ENCODE measurements at regions not wholly inside any gene's neighbourhood (a gene's known extent, or its start where the extent isn't known, plus 50 kb on each side); places are given as distances from the start of the nearest gene placed in this dataset.
"Not testable (repeated sequence)": the region's sequence is repeated elsewhere in the genome, so short reads cannot be mapped to it uniquely, and the experiment has no call there.

DNA sequence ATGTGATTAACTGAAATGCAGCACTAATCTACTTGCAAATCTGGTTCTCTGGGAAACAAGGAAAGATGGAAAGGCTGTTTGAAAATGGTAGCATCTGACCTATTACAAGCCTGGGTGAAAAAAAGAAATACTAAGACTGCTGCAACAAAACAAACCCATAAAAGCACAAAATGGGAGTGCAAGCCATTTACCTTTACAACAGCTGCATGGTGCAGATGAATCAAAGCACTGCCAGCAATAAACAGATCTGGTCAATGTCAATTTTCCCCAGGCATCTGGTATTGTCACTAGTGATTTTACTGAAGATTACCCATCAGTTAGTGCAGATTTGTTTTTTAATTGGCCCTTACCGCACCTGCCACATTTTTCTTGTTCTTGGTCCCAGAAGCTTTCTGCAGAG lies 1341.7 kb downstream of the PLA2G4A start:
- 86 to 97% (median 91%) methylated on average over 1 of the region's 1 CpG for WGBS, 5 donors
- no peaks in the 10 kb centered on the region for H3K9me3 ChIP-seq
- H3K27me3 ChIP-seq (replicated peaks in 1 of 7), result no peaks in the 10 kb centered on the region
- TF ChIP-seq POLR2AphosphoS5 (IDR thresholded peaks at IDR 0.05) (no peak), POLR2A (IDR thresholded peaks at IDR 0.05) (no peak)
- TF ChIP-seq, protein P1, sequence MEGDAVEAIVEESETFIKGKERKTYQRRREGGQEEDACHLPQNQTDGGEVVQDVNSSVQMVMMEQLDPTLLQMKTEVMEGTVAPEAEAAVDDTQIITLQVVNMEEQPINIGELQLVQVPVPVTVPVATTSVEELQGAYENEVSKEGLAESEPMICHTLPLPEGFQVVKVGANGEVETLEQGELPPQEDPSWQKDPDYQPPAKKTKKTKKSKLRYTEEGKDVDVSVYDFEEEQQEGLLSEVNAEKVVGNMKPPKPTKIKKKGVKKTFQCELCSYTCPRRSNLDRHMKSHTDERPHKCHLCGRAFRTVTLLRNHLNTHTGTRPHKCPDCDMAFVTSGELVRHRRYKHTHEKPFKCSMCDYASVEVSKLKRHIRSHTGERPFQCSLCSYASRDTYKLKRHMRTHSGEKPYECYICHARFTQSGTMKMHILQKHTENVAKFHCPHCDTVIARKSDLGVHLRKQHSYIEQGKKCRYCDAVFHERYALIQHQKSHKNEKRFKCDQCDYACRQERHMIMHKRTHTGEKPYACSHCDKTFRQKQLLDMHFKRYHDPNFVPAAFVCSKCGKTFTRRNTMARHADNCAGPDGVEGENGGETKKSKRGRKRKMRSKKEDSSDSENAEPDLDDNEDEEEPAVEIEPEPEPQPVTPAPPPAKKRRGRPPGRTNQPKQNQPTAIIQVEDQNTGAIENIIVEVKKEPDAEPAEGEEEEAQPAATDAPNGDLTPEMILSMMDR (IDR thresholded peaks at IDR 0.05 in 8 of 11, conservative IDR thresholded peaks at IDR 0.05 in 3 of 11), result no peak
- intact Hi-C loops (cut with DNase I; ENCODE audit: low total_unique reads), result no loop called here
- no peak for DNase-seq
- no peak overlapping the region for H3K27ac ChIP-seq
- H3K4me1 ChIP-seq, result no peaks in the 10 kb centered on the region
- no peak overlapping the region for H3K4me3 ChIP-seq
- H3K36me3 ChIP-seq, result no peaks in the 10 kb centered on the region

DNA sequence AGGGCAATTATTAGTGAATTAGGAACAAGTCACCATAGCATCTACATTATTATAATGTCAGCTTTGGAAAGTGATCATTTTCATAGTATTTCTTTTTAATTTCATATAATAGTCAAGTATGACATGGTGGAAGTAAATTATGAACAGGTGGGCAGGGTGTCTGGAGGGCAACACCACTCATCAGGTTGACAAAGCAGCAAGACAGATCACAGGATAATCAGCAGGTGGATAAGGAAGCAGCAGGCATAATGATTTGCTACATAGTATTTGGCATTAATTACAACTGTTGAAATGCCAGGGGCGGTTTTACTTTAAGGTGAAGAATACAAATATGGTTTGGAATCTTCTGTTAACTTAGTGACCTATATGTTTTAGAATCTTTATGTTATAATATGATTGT lies 1342.2 kb downstream of the PLA2G4A start:
- Histone ChIP-seq H3K27me3 (replicated peaks in 1 of 7) (no peaks in the 10 kb centered on the region), H3K36me3 (no peaks in the 10 kb centered on the region), H3K9me3 (no peaks in the 10 kb centered on the region), H3K4me1 (no peaks in the 10 kb centered on the region), H3K27ac (no peak overlapping the region), H3K4me3 (no peak overlapping the region)
- TF ChIP-seq, protein P1 (IDR thresholded peaks at IDR 0.05 in 8 of 11, conservative IDR thresholded peaks at IDR 0.05 in 3 of 11), result no peak
- no peak for TF ChIP-seq POLR2AphosphoS5 (IDR thresholded peaks at IDR 0.05)
- no peak for TF ChIP-seq POLR2A (IDR thresholded peaks at IDR 0.05)
- WGBS, 5 donors, result 71 to 85% (median 76%) methylated on average over 1 of the region's 1 CpG
- no peak for DNase-seq
- intact Hi-C loops (cut with DNase I; ENCODE audit: low total_unique reads), result no loop called here

DNA sequence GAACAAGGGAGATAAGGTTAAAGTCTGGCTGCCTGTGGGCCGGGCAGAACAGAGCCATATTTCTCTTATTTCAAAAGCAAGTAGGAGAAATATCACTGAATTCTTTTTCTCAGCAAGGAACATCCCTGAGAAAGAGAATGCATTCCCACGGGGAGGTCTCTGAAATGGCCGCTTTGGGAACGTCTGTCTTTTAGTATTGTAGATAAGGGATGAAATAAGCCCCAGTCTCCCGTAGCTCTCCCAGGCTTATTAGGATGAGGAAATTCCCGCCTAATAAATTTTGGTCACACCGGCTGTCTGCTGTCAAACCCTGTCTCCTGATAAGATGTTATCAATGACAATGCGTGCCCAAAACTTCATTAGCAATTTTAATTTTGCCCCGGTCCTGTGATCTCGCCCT lies 1353.3 kb downstream of the PLA2G4A start:
- WGBS, 5 donors, result 91 to 93% (median 92%) methylated on average over 9 to 10 of the region's 10 CpGs
- H3K9me3 ChIP-seq, result peaks cover 0 to 41% (median 25%) of the 10 kb centered on the region in 8 donors
- intact Hi-C loops (cut with DNase I; ENCODE audit: low total_unique reads); H3K27ac ChIP-seq; H3K27me3 ChIP-seq (replicated peaks in 1 of 7); H3K4me1 ChIP-seq; H3K36me3 ChIP-seq; DNase-seq; H3K4me3 ChIP-seq: not testable (repeated sequence)

DNA sequence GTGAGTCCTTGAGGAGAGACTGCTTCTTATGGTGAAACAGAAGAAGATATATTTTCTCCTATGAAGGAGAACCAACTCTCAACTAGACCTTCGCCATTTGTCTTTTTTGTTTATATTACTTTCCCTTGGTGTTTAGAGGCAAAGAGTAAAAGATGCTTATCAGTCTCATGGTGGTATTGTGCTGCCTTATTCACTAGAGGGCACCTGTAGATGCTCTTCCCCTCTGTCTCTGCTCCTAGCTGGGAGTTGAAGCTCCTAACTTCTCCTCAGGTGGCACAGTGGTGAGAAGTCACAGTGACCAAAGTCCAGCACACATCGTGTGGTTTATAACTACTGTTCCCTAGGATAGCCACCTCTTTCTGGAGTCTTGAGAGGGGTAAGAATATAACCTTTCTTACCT lies 1359.6 kb downstream of the PLA2G4A start:
- intact Hi-C loops (cut with DNase I; ENCODE audit: low total_unique reads), result no loop called here
- Histone ChIP-seq H3K27ac (no peak overlapping the region), H3K27me3 (replicated peaks in 1 of 7) (no peaks in the 10 kb centered on the region), H3K4me1 (no peaks in the 10 kb centered on the region), H3K9me3 (peaks cover 0 to 39% (median 12%) of the 10 kb centered on the region in 8 donors), H3K4me3 (no peak overlapping the region), H3K36me3 (no peaks in the 10 kb centered on the region)
- DNase-seq, result no peak
- TF ChIP-seq, protein P1 (IDR thresholded peaks at IDR 0.05 in 8 of 11, conservative IDR thresholded peaks at IDR 0.05 in 3 of 11), result no peak
- TF ChIP-seq POLR2AphosphoS5 (IDR thresholded peaks at IDR 0.05) (no peak), POLR2A (IDR thresholded peaks at IDR 0.05) (no peak)
- 75 to 90% (median 84%) methylated on average over 2 of the region's 2 CpGs for WGBS, 5 donors

DNA sequence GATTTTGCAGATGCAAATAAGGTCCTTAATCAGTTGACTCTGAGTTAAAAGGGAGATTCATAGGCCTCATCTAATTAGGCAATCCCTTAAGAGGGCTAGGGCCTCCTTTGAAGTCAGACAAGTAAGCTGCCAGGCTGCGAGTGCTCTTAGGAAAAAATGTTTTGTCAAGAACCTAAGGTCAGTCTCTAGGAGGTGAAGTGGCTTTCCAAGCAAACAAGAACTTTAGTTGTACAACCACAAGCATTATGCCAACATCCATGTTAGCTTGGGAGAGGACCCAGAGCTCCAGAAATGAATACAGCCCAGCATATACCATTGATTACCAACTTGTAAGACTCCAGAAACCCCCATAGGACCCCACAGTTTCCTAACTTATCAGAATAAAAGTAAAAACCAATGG lies 1366.2 kb downstream of the PLA2G4A start:
- Histone ChIP-seq H3K36me3 (no peaks in the 10 kb centered on the region), H3K4me3 (no peak overlapping the region), H3K4me1 (no peaks in the 10 kb centered on the region), H3K27me3 (replicated peaks in 1 of 7) (no peaks in the 10 kb centered on the region), H3K9me3 (peaks cover 0 to 35% (median 16%) of the 10 kb centered on the region in 8 donors), H3K27ac (no peak overlapping the region)
- TF ChIP-seq POLR2A (IDR thresholded peaks at IDR 0.05), result no peak
- TF ChIP-seq POLR2AphosphoS5 (IDR thresholded peaks at IDR 0.05), result no peak
- TF ChIP-seq, protein P1 (IDR thresholded peaks at IDR 0.05 in 8 of 11, conservative IDR thresholded peaks at IDR 0.05 in 3 of 11), result no peak
- intact Hi-C loops (cut with DNase I; ENCODE audit: low total_unique reads), result no loop called here
- WGBS, 5 donors, result 30 to 81% (median 71%) methylated on average over 1 of the region's 1 CpG
- DNase-seq, result no peak
